CD14-positive monocyte (primary cell): ENCODE measurements at regions not wholly inside any gene's neighbourhood (a gene's known extent, or its start where the extent isn't known, plus 50 kb on each side); places are given as distances from the start of the nearest gene placed in this dataset.

Source experiments
- DNase-seq, 3 donors: peaks; one replicate each; pipeline ENCODE4 v3.0.0-alpha.2; 2011 to 2022
- H2AFZ ChIP-seq: 2 replicates; pipeline ENCODE4 v1.6.0; 2012; ENCODE audit warnings: mild to moderate bottlenecking, low read depth, low read length, inconsistent platforms; ENCODE audit not compliant: insufficient read depth, poor library complexity, severe bottlenecking
- H3K27ac ChIP-seq, 2 donors: 1 replicate in 1 of 2; 2 replicates in 1 of 2; pipeline ENCODE4 v1.5.1; 2012 to 2013; ENCODE audit warnings: low read length in 2 of 2, control low read depth in 1 of 2, inconsistent platforms in 1 of 2, low read depth in 1 of 2, mild to moderate bottlenecking in 1 of 2
- H3K27me3 ChIP-seq, 2 donors: one replicate each; pipeline versions ENCODE4 v1.6.0 to v1.6.1; 2011 to 2013; ENCODE audit warnings: low read length in 2 of 2; ENCODE audit not compliant: control insufficient read depth in 2 of 2, insufficient read depth in 2 of 2
- H3K36me3 ChIP-seq, 2 donors: replicated peaks in 1 of 2; 1 replicate in 1 of 2; 2 replicates in 1 of 2; pipeline versions ENCODE4 v1.5.1 to v1.6.1; 2012 to 2013; ENCODE audit warnings: low read length in 2 of 2, control low read depth in 1 of 2, inconsistent platforms in 1 of 2, mild to moderate bottlenecking in 1 of 2; ENCODE audit not compliant: insufficient read depth in 2 of 2, control insufficient read depth in 1 of 2
- H3K4me1 ChIP-seq, 2 donors: 1 replicate in 1 of 2; 2 replicates in 1 of 2; pipeline versions ENCODE4 v1.5.1 to v1.6.1; 2012 to 2013; ENCODE audit warnings: low read length in 2 of 2, control low read depth in 1 of 2, inconsistent platforms in 1 of 2, mild to moderate bottlenecking in 1 of 2, moderate library complexity in 1 of 2; ENCODE audit not compliant: insufficient read depth in 2 of 2, control insufficient read depth in 1 of 2
- H3K4me2 ChIP-seq: replicated peaks from 2 replicates; pipeline ENCODE3; 2012; ENCODE audit warnings: low read length, moderate library complexity, mild to moderate bottlenecking; ENCODE audit not compliant: poor library complexity, severe bottlenecking; ENCODE audit errors: extremely low read depth
- H3K4me3 ChIP-seq, 3 experiments: fragments of 200-600 bp in 1 of 3; sonication (generic) in 1 of 3; replicated peaks in 1 of 3; 1 replicate in 2 of 3; 2 replicates in 1 of 3; pipeline ENCODE4 v1.5.1; 2011 to 2013; ENCODE audit warnings: low read length in 3 of 3, mild to moderate bottlenecking in 3 of 3, control low read depth in 2 of 3, low read depth in 2 of 3, inconsistent platforms in 1 of 3, moderate library complexity in 1 of 3
- H3K79me2 ChIP-seq: 2 replicates; pipeline ENCODE4 v1.6.0; 2012; ENCODE audit warnings: mild to moderate bottlenecking, control low read depth, inconsistent platforms, low read length, moderate library complexity; ENCODE audit not compliant: insufficient read depth
- H3K9ac ChIP-seq: 2 replicates; pipeline ENCODE4 v1.6.0; 2017; ENCODE audit warnings: low read length, mild to moderate bottlenecking; ENCODE audit not compliant: insufficient read depth, poor library complexity, severe bottlenecking
- H3K9me3 ChIP-seq, 2 donors: replicated peaks in 1 of 2; 1 replicate in 1 of 2; 2 replicates in 1 of 2; pipeline versions ENCODE4 v1.5.1 to v1.6.1; 2012 to 2013; ENCODE audit warnings: low read length in 2 of 2, control low read depth in 1 of 2; ENCODE audit not compliant: control insufficient read depth in 1 of 2, insufficient read depth in 1 of 2
- H4K20me1 ChIP-seq: 2 replicates; pipeline ENCODE4 v1.6.0; 2012; ENCODE audit warnings: mild to moderate bottlenecking, low read length, control low read depth, moderate library complexity; ENCODE audit not compliant: insufficient read depth
- H3K27ac Mint-ChIP-seq, 7 donors: one replicate each; pipeline ENCODE4 v1.8.0; 2020; ENCODE audit warnings: mild to moderate bottlenecking in 7 of 7, mixed read lengths in 7 of 7, moderate library complexity in 6 of 7, inconsistent platforms in 2 of 7
- H3K27me3 Mint-ChIP-seq, 3 donors: one replicate each; pipeline ENCODE4 v1.8.0; 2021 to 2022; ENCODE audit warnings: low read depth in 3 of 3, mild to moderate bottlenecking in 3 of 3, mixed read lengths in 3 of 3, moderate library complexity in 3 of 3, inconsistent platforms in 1 of 3
- H3K36me3 Mint-ChIP-seq, 2 donors: one replicate each; pipeline ENCODE4 v1.8.0; 2020; ENCODE audit warnings: mixed read lengths in 2 of 2, inconsistent platforms in 1 of 2, mild to moderate bottlenecking in 1 of 2
- H3K4me1 Mint-ChIP-seq: one replicate; pipeline ENCODE4 v1.8.0; 2020; ENCODE audit warnings: mild to moderate bottlenecking, mixed read lengths
- H3K4me3 Mint-ChIP-seq, 2 donors: one replicate each; pipeline ENCODE4 v1.8.0; 2020; ENCODE audit warnings: mild to moderate bottlenecking in 2 of 2, mixed read lengths in 2 of 2, moderate library complexity in 1 of 2
- H3K9me3 Mint-ChIP-seq, 7 donors: one replicate each; pipeline ENCODE4 v1.8.0; 2020 to 2022; ENCODE audit warnings: mixed read lengths in 7 of 7, mild to moderate bottlenecking in 6 of 7, moderate library complexity in 6 of 7, inconsistent platforms in 2 of 7
- WGBS: methylation state at CpG from one replicate; pipeline ENCODE4 v1.1.5; 2013; ENCODE audit warnings: missing lambda C conversion rate; ENCODE audit not compliant: insufficient coverage; 5-methylcytosine and 5-hydroxymethylcytosine counted together
- intact Hi-C, 2 donors: fragments of 100-400 bp; cut with micrococcal nuclease; formaldehyde crosslinking; loops; one replicate each; pipeline versions ENCODE4 v1.15.0 to v1.15.1; 2023
- TF ChIP-seq, protein P1 (sequence below): fragments of 200-600 bp; IDR thresholded peaks from one replicate; pipeline ENCODE4 v1.8.0; 2022; ENCODE audit warnings: antibody characterized with exemption, mild to moderate bottlenecking

GRCh38 chr12:107353312-107353711 is 260.0 kb upstream of the CRY1 start:
- no peak overlapping the region for H3K4me2 ChIP-seq
- H3K4me1 Mint-ChIP-seq = peaks cover 38% of the 10 kb centered on the region
- TF ChIP-seq, protein P1, sequence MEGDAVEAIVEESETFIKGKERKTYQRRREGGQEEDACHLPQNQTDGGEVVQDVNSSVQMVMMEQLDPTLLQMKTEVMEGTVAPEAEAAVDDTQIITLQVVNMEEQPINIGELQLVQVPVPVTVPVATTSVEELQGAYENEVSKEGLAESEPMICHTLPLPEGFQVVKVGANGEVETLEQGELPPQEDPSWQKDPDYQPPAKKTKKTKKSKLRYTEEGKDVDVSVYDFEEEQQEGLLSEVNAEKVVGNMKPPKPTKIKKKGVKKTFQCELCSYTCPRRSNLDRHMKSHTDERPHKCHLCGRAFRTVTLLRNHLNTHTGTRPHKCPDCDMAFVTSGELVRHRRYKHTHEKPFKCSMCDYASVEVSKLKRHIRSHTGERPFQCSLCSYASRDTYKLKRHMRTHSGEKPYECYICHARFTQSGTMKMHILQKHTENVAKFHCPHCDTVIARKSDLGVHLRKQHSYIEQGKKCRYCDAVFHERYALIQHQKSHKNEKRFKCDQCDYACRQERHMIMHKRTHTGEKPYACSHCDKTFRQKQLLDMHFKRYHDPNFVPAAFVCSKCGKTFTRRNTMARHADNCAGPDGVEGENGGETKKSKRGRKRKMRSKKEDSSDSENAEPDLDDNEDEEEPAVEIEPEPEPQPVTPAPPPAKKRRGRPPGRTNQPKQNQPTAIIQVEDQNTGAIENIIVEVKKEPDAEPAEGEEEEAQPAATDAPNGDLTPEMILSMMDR = no peak
- no peaks in the 10 kb centered on the region for H3K79me2 ChIP-seq
- H3K4me3 ChIP-seq = no peak overlapping the region
- no peak overlapping the region for H3K9ac ChIP-seq
- H3K27me3 ChIP-seq = no peaks in the 10 kb centered on the region
- WGBS = 100% methylated on average over 2 of the region's 2 CpGs
- H3K4me1 ChIP-seq = peaks cover 26% of the 10 kb centered on the region in 2 donors
- peak overlapping the region in 1 of 2 donors; percentile 66 for H3K27ac ChIP-seq
- no peaks in the 10 kb centered on the region for H3K9me3 ChIP-seq
- DNase-seq = no peak
- no peaks in the 10 kb centered on the region for H4K20me1 ChIP-seq
- peaks cover 0 to under 1% of the 10 kb centered on the region in 2 donors for H3K36me3 Mint-ChIP-seq
- peak overlapping the region in 4 of 7 donors; percentile 6 to 79 (median 62) for H3K27ac Mint-ChIP-seq
- no peaks in the 10 kb centered on the region for H3K27me3 Mint-ChIP-seq
- intact Hi-C loops = no loop called here
- H2AFZ ChIP-seq = no peak overlapping the region
- H3K9me3 Mint-ChIP-seq = no peaks in the 10 kb centered on the region
- no peak overlapping the region for H3K4me3 Mint-ChIP-seq
- no peaks in the 10 kb centered on the region for H3K36me3 ChIP-seq

- Histone ChIP-seq H3K9ac (no peak overlapping the region), H3K9me3 (no peaks in the 10 kb centered on the region), H3K79me2 (no peaks in the 10 kb centered on the region), H3K27me3 (no peaks in the 10 kb centered on the region), H3K4me2 (no peak overlapping the region), H3K27ac (no peak overlapping the region), H2AFZ (no peak overlapping the region), H3K36me3 (no peaks in the 10 kb centered on the region), H3K4me1 (peaks cover 26% of the 10 kb centered on the region in 2 donors), H3K4me3 (no peak overlapping the region), H4K20me1 (no peaks in the 10 kb centered on the region)
- Mint-ChIP-seq H3K36me3 (no peaks in the 10 kb centered on the region), H3K4me1 (peaks cover 36% of the 10 kb centered on the region), H3K4me3 (no peak overlapping the region), H3K27ac (peak overlapping the region in 2 of 7 donors; percentile 11 to 59), H3K27me3 (peaks cover 0 to 4% (median 1%) of the 10 kb centered on the region in 3 donors), H3K9me3 (no peaks in the 10 kb centered on the region)
- DNase-seq = no peak
- intact Hi-C loops = no loop called here
- TF ChIP-seq, protein P1 = no peak
- 76% methylated on average over 9 of the region's 10 CpGs for WGBS
These were observed 261.7 kb upstream of the CRY1 start for GRCh38 chr12:107355004-107355565.
